ENCODE measurements at regions not wholly inside any gene's neighbourhood (a gene's known extent, or its start where the extent isn't known, plus 50 kb on each side); places are given as distances from the start of the nearest gene placed in this dataset.

GRCh38 chr17:74043976-74044375 is 159.5 kb upstream of the RPL38 start:
- Mint-ChIP-seq H3K27ac (no peak overlapping the region), H3K4me1 (ENCODE audit: low read depth) (peaks cover 9% of the 10 kb centered on the region), H3K4me3 (no peak overlapping the region), H3K27me3 (ENCODE audit: insufficient read depth) (no peaks in the 10 kb centered on the region), H3K36me3 (ENCODE audit: low read depth) (no peaks in the 10 kb centered on the region), H3K9me3 (no peaks in the 10 kb centered on the region)
- intact Hi-C loops (cut with micrococcal nuclease) = no loop called here
- no peak for DNase-seq (ENCODE audit: low spot score)

GRCh38 chr17:74045608-74046280 is 157.7 kb upstream of the RPL38 start:
- no peak overlapping the region for H3K4me3 Mint-ChIP-seq
- no peak for DNase-seq (ENCODE audit: low spot score)
- H3K4me1 Mint-ChIP-seq (ENCODE audit: low read depth) = peaks cover 9% of the 10 kb centered on the region
- H3K36me3 Mint-ChIP-seq (ENCODE audit: low read depth) = no peaks in the 10 kb centered on the region
- H3K27me3 Mint-ChIP-seq (ENCODE audit: insufficient read depth) = no peaks in the 10 kb centered on the region
- intact Hi-C loops (cut with micrococcal nuclease) = no loop called here
- H3K27ac Mint-ChIP-seq = no peak overlapping the region
- no peaks in the 10 kb centered on the region for H3K9me3 Mint-ChIP-seq

- Mint-ChIP-seq H3K4me1 (ENCODE audit: low read depth) (no peaks in the 10 kb centered on the region), H3K27ac (no peak overlapping the region), H3K27me3 (ENCODE audit: insufficient read depth) (peaks cover 4% of the 10 kb centered on the region), H3K36me3 (ENCODE audit: low read depth) (no peaks in the 10 kb centered on the region), H3K9me3 (no peaks in the 10 kb centered on the region), H3K4me3 (no peak overlapping the region)
- intact Hi-C loops (cut with micrococcal nuclease) = no loop called here
- no peak for DNase-seq (ENCODE audit: low spot score)
These were observed 154.1 kb upstream of the RPL38 start for GRCh38 chr17:74049167-74049966.

GRCh38 chr17:74049967-74050458 is 153.5 kb upstream of the RPL38 start:
- intact Hi-C loops (cut with micrococcal nuclease) = no loop called here
- Mint-ChIP-seq H3K27ac (no peak overlapping the region), H3K36me3 (ENCODE audit: low read depth) (no peaks in the 10 kb centered on the region), H3K27me3 (ENCODE audit: insufficient read depth) (peaks cover 6% of the 10 kb centered on the region), H3K4me1 (ENCODE audit: low read depth) (no peaks in the 10 kb centered on the region), H3K4me3 (no peak overlapping the region), H3K9me3 (no peaks in the 10 kb centered on the region)
- no peak for DNase-seq (ENCODE audit: low spot score)

- H3K27me3 Mint-ChIP-seq (ENCODE audit: insufficient read depth) = peaks cover 6% of the 10 kb centered on the region
- H3K4me1 Mint-ChIP-seq (ENCODE audit: low read depth) = no peaks in the 10 kb centered on the region
- H3K27ac Mint-ChIP-seq = no peak overlapping the region
- H3K4me3 Mint-ChIP-seq = no peak overlapping the region
- intact Hi-C loops (cut with micrococcal nuclease) = no loop called here
- no peak for DNase-seq (ENCODE audit: low spot score)
- no peaks in the 10 kb centered on the region for H3K9me3 Mint-ChIP-seq
- no peaks in the 10 kb centered on the region for H3K36me3 Mint-ChIP-seq (ENCODE audit: low read depth)
These were observed 152.1 kb upstream of the RPL38 start for GRCh38 chr17:74051348-74051747.

GRCh38 chr17:74052993-74053711 is 150.3 kb upstream of the RPL38 start:
- no peaks in the 10 kb centered on the region for H3K9me3 Mint-ChIP-seq
- no peak for DNase-seq (ENCODE audit: low spot score)
- no peaks in the 10 kb centered on the region for H3K4me1 Mint-ChIP-seq (ENCODE audit: low read depth)
- no peak overlapping the region for H3K27ac Mint-ChIP-seq
- peaks cover 6% of the 10 kb centered on the region for H3K27me3 Mint-ChIP-seq (ENCODE audit: insufficient read depth)
- H3K36me3 Mint-ChIP-seq (ENCODE audit: low read depth) = no peaks in the 10 kb centered on the region
- intact Hi-C loops (cut with micrococcal nuclease) = no loop called here
- no peak overlapping the region for H3K4me3 Mint-ChIP-seq

- DNase-seq (ENCODE audit: low spot score) = no peak
- intact Hi-C loops (cut with micrococcal nuclease) = no loop called here
- Mint-ChIP-seq H3K27ac (no peak overlapping the region), H3K4me3 (no peak overlapping the region), H3K4me1 (ENCODE audit: low read depth) (no peaks in the 10 kb centered on the region), H3K36me3 (ENCODE audit: low read depth) (no peaks in the 10 kb centered on the region), H3K27me3 (ENCODE audit: insufficient read depth) (peaks cover 6% of the 10 kb centered on the region), H3K9me3 (no peaks in the 10 kb centered on the region)
These were observed 149.8 kb upstream of the RPL38 start for GRCh38 chr17:74053712-74054078.

GRCh38 chr17:74054249-74054648 is 149.2 kb upstream of the RPL38 start:
- no peaks in the 10 kb centered on the region for H3K36me3 Mint-ChIP-seq (ENCODE audit: low read depth)
- intact Hi-C loops (cut with micrococcal nuclease) = no loop called here
- no peak for DNase-seq (ENCODE audit: low spot score)
- no peaks in the 10 kb centered on the region for H3K4me1 Mint-ChIP-seq (ENCODE audit: low read depth)
- no peak overlapping the region for H3K4me3 Mint-ChIP-seq
- no peak overlapping the region for H3K27ac Mint-ChIP-seq
- no peaks in the 10 kb centered on the region for H3K9me3 Mint-ChIP-seq
- peaks cover 6% of the 10 kb centered on the region for H3K27me3 Mint-ChIP-seq (ENCODE audit: insufficient read depth)

- Mint-ChIP-seq H3K27ac (no peak overlapping the region), H3K4me1 (ENCODE audit: low read depth) (no peaks in the 10 kb centered on the region), H3K27me3 (ENCODE audit: insufficient read depth) (peaks cover 9% of the 10 kb centered on the region), H3K9me3 (no peaks in the 10 kb centered on the region), H3K4me3 (no peak overlapping the region), H3K36me3 (ENCODE audit: low read depth) (no peaks in the 10 kb centered on the region)
- intact Hi-C loops (cut with micrococcal nuclease) = no loop called here
- no peak for DNase-seq (ENCODE audit: low spot score)
These were observed 147.8 kb upstream of the RPL38 start for GRCh38 chr17:74055508-74056160.

GRCh38 chr17:74059479-74060240 is 143.8 kb upstream of the RPL38 start:
- Mint-ChIP-seq H3K27me3 (ENCODE audit: insufficient read depth) (peaks cover 7% of the 10 kb centered on the region), H3K36me3 (ENCODE audit: low read depth) (no peaks in the 10 kb centered on the region), H3K4me3 (no peak overlapping the region), H3K4me1 (ENCODE audit: low read depth) (no peaks in the 10 kb centered on the region), H3K27ac (no peak overlapping the region), H3K9me3 (no peaks in the 10 kb centered on the region)
- DNase-seq (ENCODE audit: low spot score) = no peak
- intact Hi-C loops (cut with micrococcal nuclease) = no loop called here

- no peaks in the 10 kb centered on the region for H3K36me3 Mint-ChIP-seq (ENCODE audit: low read depth)
- H3K4me3 Mint-ChIP-seq = no peak overlapping the region
- peaks cover 5% of the 10 kb centered on the region for H3K27me3 Mint-ChIP-seq (ENCODE audit: insufficient read depth)
- H3K27ac Mint-ChIP-seq = no peak overlapping the region
- DNase-seq (ENCODE audit: low spot score) = no peak
- intact Hi-C loops (cut with micrococcal nuclease) = no loop called here
- no peaks in the 10 kb centered on the region for H3K9me3 Mint-ChIP-seq
- H3K4me1 Mint-ChIP-seq (ENCODE audit: low read depth) = no peaks in the 10 kb centered on the region
These were observed 141.7 kb upstream of the RPL38 start for GRCh38 chr17:74061758-74062157.

- no peak for DNase-seq (ENCODE audit: low spot score)
- H3K27me3 Mint-ChIP-seq (ENCODE audit: insufficient read depth) = peaks cover 5% of the 10 kb centered on the region
- H3K36me3 Mint-ChIP-seq (ENCODE audit: low read depth) = no peaks in the 10 kb centered on the region
- no peak overlapping the region for H3K27ac Mint-ChIP-seq
- H3K4me3 Mint-ChIP-seq = no peak overlapping the region
- intact Hi-C loops (cut with micrococcal nuclease) = no loop called here
- no peaks in the 10 kb centered on the region for H3K9me3 Mint-ChIP-seq
- no peaks in the 10 kb centered on the region for H3K4me1 Mint-ChIP-seq (ENCODE audit: low read depth)
These were observed 141.2 kb upstream of the RPL38 start for GRCh38 chr17:74062234-74062633.
